Suppressor macrophage treated with lipopolysaccharide for 4 hours (primary cell): ENCODE measurements at regions not wholly inside any gene's neighbourhood (a gene's known extent, or its start where the extent isn't known, plus 50 kb on each side); places are given as distances from the start of the nearest gene placed in this dataset.

Experiments
- DNase-seq: peaks from one replicate; pipeline ENCODE4 v3.0.0-alpha.2; 2020

DNA sequence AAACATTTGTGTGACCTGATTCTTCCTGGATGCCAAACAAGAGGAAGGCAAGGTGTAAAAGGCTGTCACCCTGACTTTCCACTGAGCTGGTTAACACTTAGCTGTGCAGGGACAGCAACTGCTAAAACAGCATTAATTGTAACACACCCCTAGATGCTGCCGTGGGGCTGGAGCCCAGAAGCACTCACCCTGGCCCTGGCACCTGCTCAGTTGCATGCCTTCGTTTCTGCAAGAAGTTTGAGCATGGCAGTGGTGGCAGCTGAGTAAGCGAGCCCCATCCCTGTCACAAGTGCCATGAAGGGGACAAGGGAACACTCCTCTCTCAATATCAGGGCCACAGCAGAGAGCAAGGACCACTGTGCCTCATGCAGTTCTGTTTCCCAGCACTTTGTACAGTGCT lies 330.2 kb downstream of the TMEM114 start:
- no peak for DNase-seq

DNA sequence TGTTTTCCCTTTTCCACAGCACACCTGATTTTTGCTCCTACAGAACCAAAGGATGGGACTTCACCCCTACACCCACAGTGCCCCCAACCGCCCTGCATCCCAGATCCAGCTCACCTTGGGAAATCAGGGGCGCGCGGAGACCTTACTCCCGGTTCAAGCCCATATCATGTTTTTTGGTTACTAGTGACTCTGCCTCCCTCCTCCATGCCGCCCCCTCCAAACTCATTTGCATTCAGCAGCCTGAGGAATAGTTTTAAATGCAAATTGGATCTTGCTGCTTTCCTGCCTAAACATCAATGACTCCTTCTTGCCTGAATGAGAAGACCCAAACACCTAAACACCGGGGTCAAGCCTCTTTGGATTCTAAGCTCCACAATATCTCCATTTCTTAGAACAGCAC lies 331.8 kb downstream of the TMEM114 start:
- no peak for DNase-seq

DNA sequence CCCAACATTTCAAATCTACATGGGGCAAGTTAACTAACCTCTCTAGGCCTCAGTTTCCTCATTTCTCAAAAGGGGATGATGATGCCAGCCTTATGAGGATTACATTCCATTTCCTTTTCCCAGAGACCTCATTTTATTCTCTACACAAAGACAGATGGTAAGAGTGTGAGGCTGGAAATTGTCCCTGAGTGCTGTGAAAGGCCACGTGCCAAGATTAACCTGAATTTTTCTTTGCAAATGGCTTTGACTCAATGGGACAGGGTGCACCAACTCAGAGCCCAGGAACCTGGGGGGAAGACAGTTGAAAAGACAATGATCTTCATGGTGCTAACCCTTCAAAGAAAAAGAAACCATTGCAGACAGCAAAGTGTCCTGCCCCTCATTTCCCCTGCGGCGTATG lies 332.8 kb downstream of the TMEM114 start:
- DNase-seq, result no peak

DNA sequence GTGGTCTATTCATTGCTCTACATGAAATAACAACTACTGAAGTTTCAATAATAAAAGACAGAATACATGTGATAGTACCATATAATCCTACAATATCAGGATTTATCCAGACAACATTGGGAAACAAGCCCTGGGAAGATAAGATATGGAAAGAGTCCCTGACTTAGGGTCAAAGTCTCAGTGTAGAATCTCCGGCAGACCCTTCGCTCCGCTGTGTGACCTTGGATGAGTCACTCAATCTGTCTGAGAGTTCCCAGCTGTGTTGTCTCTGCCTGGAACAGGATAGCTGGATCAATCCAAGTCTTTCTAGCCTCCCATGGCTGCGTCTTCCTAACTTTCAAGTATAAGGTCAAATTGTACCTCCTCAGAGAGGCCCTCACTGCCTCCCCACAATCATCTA lies 335.9 kb downstream of the TMEM114 start:
- DNase-seq, result no peak

DNA sequence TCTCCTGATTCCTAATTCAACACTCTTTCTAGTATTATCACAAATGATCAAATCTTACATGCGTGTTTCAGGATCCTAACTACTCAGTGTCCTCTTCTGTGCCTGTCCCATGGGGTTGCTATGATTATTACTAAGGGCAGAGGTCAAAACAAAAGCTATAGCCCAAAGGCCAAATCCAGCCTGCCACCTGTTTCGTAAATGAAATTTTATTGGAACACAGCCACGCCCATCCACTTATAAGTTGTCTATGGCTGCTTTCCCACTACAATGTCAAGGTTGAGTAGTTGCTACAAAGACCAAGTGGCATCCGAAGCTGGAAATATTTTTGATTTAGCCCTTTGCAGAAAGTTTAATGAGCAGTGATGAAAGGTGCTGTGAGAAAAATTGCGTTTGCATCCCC lies 336.6 kb downstream of the TMEM114 start:
- no peak for DNase-seq

DNA sequence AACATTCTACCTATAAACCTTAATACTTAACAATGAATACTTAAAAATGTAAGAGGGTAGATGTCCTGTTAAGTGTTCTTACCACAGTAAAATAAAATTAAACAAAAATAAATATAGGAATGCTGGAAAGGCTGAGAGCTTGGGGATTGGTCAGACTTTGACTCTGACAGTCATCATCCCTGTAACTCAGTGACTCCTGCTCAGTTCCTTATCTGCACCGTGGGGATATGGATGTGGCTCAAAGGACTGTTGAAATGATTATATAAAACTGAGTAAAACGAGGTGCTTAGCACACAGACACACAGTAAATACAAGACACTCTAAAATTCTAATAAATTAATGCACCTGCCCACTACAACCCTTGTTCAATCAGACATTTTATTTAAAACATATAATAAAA lies 338.6 kb downstream of the TMEM114 start:
- no peak for DNase-seq

DNA sequence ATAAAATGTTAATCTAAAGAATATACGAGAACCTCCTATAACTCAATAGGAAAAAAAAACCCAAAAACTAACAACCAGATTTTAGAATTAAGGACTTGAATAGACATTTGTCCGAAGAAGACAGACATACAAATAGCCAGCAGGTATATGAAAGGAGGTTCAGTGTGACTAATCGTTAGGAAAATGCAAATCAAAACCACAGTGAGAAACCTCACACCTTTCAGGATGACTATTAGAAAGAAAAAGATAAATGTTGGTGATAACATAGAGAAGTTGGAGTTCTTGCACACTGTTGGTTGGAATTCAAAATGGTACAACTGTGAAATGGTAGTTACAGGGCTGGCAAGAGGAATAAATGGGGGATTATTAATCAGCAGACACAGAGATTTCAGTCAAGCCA lies 339.0 kb downstream of the TMEM114 start:
- no peak for DNase-seq

DNA sequence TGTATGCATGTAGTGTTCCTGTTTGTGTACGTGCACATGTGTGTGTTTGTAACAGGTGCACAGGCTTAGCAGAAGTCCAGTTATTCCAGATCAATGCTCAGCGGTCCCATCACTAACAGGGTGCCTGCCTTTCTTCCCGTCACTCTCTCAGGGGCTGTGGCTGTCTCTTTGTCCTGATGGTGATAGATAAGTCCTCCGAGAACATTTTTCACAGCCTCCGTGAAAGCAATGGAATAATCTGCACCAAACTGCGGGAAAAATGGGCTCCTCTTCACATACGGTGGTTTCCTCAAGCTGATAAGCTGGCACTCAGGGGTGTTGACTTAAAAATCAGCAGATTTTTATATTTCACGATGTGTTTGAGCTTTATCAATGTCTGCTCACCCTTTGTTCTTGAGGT lies 342.3 kb downstream of the TMEM114 start:
- no peak for DNase-seq

DNA sequence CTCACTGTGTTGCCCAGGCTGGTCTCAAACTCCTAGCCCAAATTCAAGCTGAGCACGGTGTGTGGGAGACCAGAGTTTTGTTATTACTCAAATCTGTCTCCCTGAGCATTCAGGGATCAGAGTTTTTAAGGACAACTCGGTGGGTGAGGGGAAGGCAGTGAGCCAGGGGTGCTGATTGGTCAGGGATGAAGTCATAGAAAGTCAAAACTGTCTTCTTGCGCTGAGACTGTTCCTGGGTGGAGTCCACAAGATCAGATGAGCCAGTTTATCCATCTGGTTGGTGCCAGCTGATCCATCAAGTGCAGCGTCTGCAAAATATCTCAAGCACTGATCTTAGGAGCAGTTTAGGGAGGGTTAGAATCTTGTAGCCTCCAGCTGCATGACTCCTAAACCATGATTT lies 346.3 kb downstream of the TMEM114 start:
- no peak for DNase-seq

DNA sequence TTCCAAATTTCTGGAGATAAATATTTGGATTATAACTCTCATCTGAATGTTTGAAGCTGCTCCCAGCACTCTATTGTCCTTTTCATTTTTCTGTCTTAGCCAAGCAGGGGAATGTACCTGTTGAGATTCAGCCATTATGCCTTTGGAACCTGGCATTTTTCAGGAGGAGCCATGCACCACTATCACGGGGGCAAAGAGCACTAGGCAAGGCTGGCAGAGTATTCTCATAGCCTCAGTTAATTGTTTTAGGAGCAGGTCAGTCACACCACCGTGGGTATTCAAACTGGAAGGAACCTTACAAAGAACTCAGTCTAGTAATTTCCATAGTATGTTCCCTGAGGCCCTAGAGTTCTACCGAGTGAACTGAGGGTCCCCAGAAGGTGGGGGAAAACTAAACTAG lies 348.9 kb downstream of the TMEM114 start:
- no peak for DNase-seq

DNA sequence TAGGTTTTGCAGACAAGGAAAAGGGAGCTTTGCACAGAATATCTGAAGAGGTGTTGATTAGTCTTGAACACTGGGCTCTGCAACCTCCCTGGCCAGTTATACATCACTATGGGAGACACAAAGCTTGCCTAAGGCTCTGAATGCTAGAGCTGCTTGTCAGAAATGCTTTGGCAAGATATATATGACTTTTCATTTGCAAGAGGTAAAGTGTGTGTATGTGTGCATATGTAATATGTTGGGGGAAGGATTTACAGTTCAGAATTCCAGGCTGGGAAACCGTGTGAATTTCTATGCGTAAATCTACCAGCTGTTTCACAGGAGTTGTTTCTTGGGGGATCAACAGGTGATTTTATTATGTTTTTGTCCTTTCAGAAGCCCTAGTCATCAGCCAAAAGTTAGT lies 350.9 kb downstream of the TMEM114 start:
- no peak for DNase-seq

DNA sequence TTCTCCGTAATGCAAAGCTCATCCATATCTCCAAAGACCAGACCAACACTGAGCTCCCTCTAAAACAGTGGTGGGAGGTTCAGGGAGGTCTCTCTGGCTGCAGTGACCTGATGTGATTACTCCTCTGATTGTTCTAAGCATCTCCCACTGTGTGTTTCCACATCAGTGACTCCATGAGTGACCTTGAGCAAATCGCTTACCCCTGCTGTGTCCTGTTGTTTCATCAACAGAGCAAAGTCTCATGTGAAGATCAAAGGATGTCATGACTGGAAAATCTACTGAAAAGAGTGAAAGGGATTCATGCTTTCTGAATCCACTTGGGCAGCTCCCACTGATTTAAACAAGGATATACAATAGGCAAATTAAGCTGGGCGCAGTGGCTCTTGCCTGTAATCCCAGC lies 352.9 kb downstream of the TMEM114 start:
- DNase-seq, result no peak

DNA sequence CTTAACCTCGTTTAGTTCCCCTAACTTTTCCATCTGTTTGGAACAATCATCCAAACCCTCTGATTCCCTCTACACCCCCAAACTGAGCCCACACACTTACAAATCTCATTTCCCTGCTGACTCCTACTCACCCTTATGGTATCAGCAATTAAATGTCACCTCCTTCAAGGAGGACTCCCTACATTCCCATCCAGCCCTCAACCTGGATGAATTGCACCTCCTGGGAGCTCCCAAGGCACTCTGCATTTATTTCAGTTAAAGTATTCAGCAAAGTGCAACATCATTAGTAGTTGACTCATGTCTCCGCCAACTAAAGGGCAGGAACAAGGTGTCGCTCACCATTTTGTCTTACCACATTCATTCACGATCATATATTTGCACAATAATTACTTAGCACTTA lies 353.5 kb downstream of the TMEM114 start:
- DNase-seq, result no peak

DNA sequence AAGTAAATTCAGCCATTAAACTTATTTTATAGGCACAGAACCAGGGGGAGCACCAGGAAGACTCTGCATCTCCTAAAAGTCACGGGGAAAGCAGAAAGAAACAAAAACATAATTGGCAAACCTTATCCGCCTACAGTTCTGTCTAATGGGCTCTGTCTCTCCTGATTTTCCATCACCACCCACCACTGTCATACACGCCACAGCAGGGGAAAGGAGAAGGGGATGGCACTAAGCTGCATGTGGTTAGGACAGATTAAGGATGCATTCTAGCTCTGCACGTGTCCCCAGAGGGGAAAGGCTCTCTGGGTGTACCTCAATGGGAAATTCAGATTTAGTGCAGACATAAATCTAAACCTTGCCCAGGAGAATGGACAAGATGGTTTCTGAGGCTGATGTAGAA lies 359.8 kb downstream of the TMEM114 start:
- no peak for DNase-seq

DNA sequence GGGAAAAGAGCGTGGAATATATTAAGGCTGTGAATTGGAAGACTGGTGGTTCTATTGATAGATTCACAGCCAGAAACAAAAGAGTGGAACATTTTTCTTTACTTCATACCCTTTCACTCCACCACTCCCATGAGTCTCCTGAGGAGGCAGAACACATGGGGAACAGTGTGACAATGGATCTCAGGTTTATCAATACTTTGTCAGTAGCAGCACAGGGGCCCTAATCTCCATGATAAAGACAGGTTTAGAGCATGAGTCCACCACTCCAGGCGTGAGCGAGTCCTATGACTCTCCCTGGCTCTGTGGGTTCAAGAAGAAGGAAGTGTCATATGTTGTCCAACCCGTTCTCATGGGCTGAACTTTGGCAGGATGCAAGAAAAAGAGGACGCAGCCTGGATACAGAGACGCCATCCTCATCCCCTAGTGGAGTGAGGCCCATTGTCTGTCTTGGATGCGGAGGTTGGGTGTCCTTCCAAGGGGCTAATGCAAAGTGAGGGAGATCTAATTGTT lies 361.2 kb downstream of the TMEM114 start:
- DNase-seq, result no peak

DNA sequence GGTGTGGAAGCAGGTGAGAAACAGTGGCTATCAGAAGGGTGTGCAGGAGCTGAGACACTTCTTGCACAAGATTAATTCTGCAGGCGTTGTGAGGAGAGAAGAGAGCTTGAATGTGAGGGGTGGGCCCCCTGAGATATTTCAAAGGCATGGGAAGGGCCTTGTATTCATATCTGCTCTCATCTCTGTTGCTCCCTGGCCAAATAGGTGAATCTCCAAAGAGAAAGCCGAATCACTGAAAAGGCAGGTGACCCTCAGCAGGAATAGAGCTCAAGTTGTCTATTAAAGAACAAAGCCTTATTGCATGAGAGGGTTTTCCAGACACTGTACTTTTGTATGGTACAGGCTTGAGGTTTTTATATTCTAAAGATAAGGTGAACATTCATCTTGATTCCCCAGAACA lies 373.1 kb downstream of the TMEM114 start:
- no peak for DNase-seq

DNA sequence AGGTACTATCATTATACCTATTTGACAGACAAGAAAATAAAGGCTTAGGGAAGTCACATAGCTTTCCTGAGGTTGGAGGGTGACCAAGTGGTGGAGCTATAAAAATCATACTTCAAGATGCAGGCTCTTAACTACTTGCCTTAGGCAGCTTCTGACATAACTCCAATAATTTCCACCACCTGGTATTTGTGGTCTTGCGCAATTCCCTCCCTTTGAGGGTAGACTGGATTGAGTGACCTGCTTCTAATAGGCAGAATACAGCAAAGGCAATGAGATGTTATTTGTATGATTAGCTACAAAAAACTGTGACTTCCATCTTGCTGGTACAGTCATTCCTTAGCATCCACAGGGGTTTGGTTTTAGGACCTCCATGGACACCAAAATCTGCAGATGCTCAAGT lies 385.5 kb downstream of the TMEM114 start:
- DNase-seq, result no peak

DNA sequence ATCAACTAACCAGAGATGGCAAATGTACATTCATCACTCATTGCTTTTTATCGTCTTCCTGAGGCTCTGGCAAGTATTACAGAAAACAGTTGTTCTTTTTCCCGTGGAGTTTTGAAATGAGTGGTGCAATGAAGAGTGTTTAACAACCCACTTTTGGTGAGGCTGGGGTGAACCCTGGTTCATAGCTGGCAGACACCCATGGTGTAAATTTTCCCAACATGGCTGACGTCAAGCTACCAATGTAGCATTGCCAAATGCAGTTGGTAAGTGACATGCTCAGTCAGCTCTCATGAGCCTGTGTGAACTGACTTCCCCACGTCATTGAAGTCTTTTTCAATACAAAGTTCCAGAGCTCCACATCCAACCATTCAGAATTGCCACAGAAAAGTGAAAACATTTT lies 386.2 kb downstream of the TMEM114 start:
- no peak for DNase-seq

DNA sequence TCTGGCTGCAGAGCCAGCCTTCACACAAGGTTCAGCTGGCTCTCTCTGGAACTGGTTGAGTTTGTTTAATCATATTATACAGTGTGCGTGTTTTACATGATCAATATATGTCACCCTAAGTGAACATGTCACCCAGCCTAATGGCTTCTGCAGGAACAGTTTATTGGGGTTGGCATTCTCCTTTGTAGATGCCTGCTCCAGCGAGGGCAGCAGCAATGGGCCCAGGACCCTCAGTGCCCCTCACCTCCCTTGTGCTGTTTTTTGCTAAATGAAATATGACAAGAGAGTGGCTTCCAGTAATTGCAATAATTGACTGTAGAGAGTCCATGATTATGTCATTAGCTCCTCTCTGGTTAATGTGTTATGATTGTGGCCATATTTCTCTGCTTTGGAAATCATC lies 387.2 kb downstream of the TMEM114 start:
- DNase-seq, result no peak

DNA sequence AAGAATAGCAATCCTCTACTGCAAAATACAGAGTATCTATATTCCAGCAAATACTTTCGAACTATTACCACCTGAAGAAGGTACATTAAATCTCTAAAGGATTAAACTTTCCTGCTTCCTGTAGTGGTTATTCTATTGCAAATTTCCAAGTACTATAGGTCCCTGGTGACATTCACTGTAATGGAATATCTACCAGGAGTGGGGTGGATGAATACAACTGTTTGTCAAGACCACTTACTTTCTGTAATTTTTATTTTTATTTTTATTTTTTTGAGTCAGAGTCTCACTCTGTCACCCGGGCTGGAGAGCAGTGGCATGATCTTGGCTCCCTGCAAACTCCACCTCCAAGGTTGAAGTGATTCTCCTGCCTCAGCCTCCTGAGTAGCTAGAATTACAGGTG lies 389.5 kb downstream of the TMEM114 start:
- DNase-seq, result no peak

DNA sequence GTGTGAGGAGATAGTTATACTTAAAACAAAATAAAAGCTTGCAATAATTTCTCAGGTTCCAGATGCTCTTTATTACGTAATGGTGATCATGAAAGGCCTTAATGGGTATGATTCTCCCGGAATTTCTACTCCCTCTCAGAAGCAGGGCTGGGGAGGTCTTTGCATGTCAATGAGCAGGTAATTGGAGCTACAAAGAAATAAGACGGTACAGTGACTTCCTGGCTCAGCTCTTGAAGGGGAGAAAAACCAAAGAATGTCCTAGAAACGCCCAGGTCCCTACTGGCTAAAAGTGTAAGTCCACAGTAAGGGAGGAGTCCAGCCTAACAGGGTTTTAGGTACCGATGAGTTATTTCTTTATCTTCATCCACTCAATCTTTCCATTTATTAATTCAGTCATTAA lies 390.9 kb downstream of the TMEM114 start:
- DNase-seq, result no peak

DNA sequence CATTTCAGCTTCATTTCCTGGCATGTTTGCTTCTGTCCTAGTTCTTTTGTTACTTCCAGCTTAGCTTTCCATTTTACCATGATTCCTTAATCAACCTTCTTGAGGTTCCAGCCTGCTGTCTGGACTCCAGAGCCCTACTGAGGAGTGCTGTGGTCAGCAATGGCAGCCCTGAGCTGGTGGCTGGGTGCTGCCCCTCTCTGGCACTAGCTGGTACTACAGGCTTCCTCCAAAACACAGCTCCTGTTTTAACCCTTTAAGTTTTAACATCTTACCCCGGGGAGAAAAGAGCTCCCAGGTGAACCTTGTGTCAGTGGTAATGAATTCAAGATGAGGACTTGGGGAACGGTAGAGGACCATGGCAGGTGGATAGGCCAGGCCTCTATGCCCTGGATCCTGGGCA lies 395.5 kb downstream of the TMEM114 start:
- DNase-seq, result no peak

DNA sequence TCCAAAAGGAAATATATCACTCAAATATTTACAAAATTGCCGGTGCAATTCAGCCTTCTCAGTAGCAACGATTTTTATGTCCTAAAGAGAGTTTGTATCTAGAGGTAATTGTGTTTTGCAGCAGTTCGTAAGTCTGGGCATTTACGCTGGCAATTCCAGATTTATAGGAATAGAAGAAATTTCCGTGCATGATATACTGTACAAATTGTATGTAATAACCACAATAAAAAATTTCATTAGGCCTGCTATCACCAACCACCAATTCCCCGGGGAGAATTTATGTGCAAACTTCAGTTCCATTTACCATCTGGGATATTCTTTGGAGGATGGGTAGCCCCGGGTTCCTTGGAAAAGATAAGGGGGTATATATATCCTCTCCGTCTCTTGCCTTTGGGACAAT lies 401.5 kb downstream of the TMEM114 start:
- DNase-seq, result no peak

DNA sequence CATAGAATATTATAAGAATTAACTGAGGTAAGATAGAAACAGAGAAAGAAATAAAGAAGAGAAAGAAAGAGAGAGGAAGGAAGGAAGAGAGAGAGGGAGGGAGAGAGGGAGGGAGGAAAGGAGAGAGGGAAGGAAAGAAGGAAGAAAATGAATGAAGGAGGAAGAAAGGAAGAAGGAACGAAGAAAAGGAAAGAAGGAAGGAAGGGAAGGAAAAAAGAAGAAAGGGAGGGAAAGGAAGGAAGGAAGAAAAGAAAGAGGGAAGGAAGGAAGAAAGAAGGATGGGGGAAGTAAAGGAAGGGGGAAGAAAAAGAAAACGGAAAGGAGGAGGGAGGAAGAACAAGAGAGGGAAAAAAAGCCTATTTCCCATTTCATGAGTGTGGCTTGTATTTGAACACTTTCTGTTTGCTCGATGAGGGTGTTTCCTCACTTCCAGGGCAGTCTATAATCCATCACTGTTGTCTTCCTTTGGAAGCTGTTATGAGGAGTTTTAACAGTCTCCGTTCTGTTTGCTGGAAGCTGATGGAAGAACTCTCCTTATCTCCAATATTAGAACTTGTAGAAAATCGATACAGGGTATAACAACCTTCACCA lies 402.4 kb downstream of the TMEM114 start:
- DNase-seq, result no peak

DNA sequence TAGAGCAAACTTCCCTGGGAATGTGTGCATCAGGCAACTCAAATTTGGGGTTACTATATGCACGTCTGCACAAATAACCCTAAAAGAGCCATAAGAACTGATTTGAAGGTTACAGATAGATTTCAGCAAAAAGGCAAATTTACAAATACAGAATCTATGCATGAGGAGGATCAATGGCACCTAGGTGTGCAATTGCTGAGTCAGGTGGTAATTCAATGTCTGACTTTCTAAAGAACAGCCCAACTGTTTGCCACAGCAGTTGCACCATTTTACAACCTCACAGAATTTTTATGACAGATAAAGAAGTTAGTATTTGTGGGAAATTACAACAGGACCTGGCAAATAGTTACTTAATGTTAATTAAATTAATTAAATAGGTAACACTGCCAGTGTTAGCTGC lies 405.5 kb downstream of the TMEM114 start:
- DNase-seq, result no peak
